H9 (cell line): ENCODE measurements at regions not wholly inside any gene's neighbourhood (a gene's known extent, or its start where the extent isn't known, plus 50 kb on each side); places are given as distances from the start of the nearest gene placed in this dataset.

Source experiments
- DNase-seq: peaks from one replicate; pipeline ENCODE4 v3.0.0-alpha.2; 2017
- H2AFZ ChIP-seq: one replicate; pipeline ENCODE4 v1.6.1; 2013; ENCODE audit warnings: mild to moderate bottlenecking, low read length, control low read depth, moderate library complexity
- H2AK5ac ChIP-seq: 2 replicates; pipeline ENCODE4 v1.6.1; 2013; ENCODE audit warnings: low read length, control low read depth, mixed read lengths; ENCODE audit not compliant: insufficient read length
- H2BK120ac ChIP-seq: one replicate; pipeline ENCODE4 v1.6.1; 2013; ENCODE audit warnings: low read depth, mild to moderate bottlenecking, low read length, control low read depth, inconsistent platforms; ENCODE audit not compliant: poor library complexity, severe bottlenecking
- H2BK12ac ChIP-seq: 2 replicates; pipeline ENCODE4 v1.6.1; 2013; ENCODE audit warnings: low read length, control low read depth, mixed read lengths, low read depth; ENCODE audit not compliant: insufficient read length
- H2BK15ac ChIP-seq: 2 replicates; pipeline ENCODE4 v1.6.1; 2013; ENCODE audit warnings: low read depth, low read length, control low read depth
- H2BK20ac ChIP-seq: one replicate; pipeline ENCODE4 v1.6.1; 2013; ENCODE audit warnings: low read depth, mild to moderate bottlenecking, low read length, control low read depth, inconsistent platforms; ENCODE audit not compliant: poor library complexity, severe bottlenecking
- H2BK5ac ChIP-seq: 2 replicates; pipeline ENCODE4 v1.6.1; 2013; ENCODE audit warnings: low read length, control low read depth, mixed read lengths; ENCODE audit not compliant: insufficient read length
- H3K14ac ChIP-seq: 2 replicates; pipeline ENCODE4 v1.6.1; 2013; ENCODE audit warnings: low read length, control low read depth; ENCODE audit not compliant: insufficient read depth
- H3K18ac ChIP-seq: 2 replicates; pipeline ENCODE4 v1.6.1; 2013; ENCODE audit warnings: low read depth, mild to moderate bottlenecking, mixed read lengths, low read length, control low read depth; ENCODE audit not compliant: insufficient read length
- H3K23ac ChIP-seq: 2 replicates; pipeline ENCODE4 v1.6.1; 2013; ENCODE audit warnings: low read length, control low read depth, mixed read lengths, low read depth; ENCODE audit not compliant: insufficient read length
- H3K23me2 ChIP-seq: 2 replicates; pipeline ENCODE4 v1.6.1; 2013; ENCODE audit warnings: low read depth, mild to moderate bottlenecking, mixed read lengths, low read length, control low read depth; ENCODE audit not compliant: insufficient read length, poor library complexity, severe bottlenecking
- H3K27ac ChIP-seq: 2 replicates; pipeline ENCODE4 v1.5.1; 2013; ENCODE audit warnings: low read length, control low read depth, mixed read lengths, low read depth; ENCODE audit not compliant: insufficient read length
- H3K27me3 ChIP-seq: 2 replicates; pipeline ENCODE4 v1.6.1; 2013; ENCODE audit warnings: low read length, control low read depth, inconsistent platforms; ENCODE audit not compliant: insufficient read depth
- H3K4ac ChIP-seq: 2 replicates; pipeline ENCODE4 v1.6.1; 2013; ENCODE audit warnings: low read depth, mild to moderate bottlenecking, control low read depth, inconsistent platforms, low read length, moderate library complexity
- H3K4me1 ChIP-seq: 2 replicates; pipeline ENCODE4 v1.6.1; 2013; ENCODE audit warnings: low read length, control low read depth, inconsistent platforms; ENCODE audit not compliant: insufficient read depth
- H3K4me2 ChIP-seq: 2 replicates; pipeline ENCODE4 v1.6.1; 2013; ENCODE audit warnings: low read length, control low read depth, mixed read lengths; ENCODE audit not compliant: insufficient read length, insufficient read depth
- H3K56ac ChIP-seq: 2 replicates; pipeline ENCODE4 v1.6.1; 2013; ENCODE audit warnings: low read depth, mild to moderate bottlenecking, mixed read lengths, low read length, control low read depth; ENCODE audit not compliant: insufficient read length
- H3K79me1 ChIP-seq: 2 replicates; pipeline ENCODE4 v1.6.1; 2013; ENCODE audit warnings: low read depth, mild to moderate bottlenecking, moderate library complexity, low read length, control low read depth, inconsistent platforms; ENCODE audit not compliant: insufficient read depth, poor library complexity, severe bottlenecking
- H3K79me2 ChIP-seq: 2 replicates; pipeline ENCODE4 v1.6.1; 2013; ENCODE audit warnings: low read length, control low read depth, inconsistent platforms; ENCODE audit not compliant: insufficient read depth
- H3K9ac ChIP-seq: 2 replicates; pipeline ENCODE4 v1.6.1; 2013; ENCODE audit warnings: low read length, control low read depth, mixed read lengths; ENCODE audit not compliant: insufficient read length; ENCODE audit errors: extremely low read depth
- H3K9me3 ChIP-seq: one replicate; pipeline ENCODE4 v1.6.1; 2013; ENCODE audit warnings: low read depth, low read length, inconsistent platforms; ENCODE audit not compliant: control insufficient read depth
- H3T11ph ChIP-seq: one replicate; pipeline ENCODE4 v1.6.1; 2013; ENCODE audit warnings: mild to moderate bottlenecking, low read length, control low read depth, inconsistent platforms
- H4K20me1 ChIP-seq: one replicate; pipeline ENCODE4 v1.6.1; 2013; ENCODE audit not compliant: control insufficient read depth, insufficient read length, insufficient read depth
- H4K5ac ChIP-seq: 2 replicates; pipeline ENCODE4 v1.6.1; 2013; ENCODE audit warnings: low read depth, mild to moderate bottlenecking, mixed read lengths, low read length, control low read depth; ENCODE audit not compliant: insufficient read length
- H4K8ac ChIP-seq: replicated peaks from 2 replicates; pipeline ENCODE4 v1.6.1; 2013; ENCODE audit warnings: low read length, control low read depth, mixed read lengths, low read depth; ENCODE audit not compliant: insufficient read length
- H4K91ac ChIP-seq: 2 replicates; pipeline ENCODE4 v1.6.1; 2013; ENCODE audit warnings: low read depth, mild to moderate bottlenecking, moderate library complexity, mixed read lengths, low read length, control low read depth; ENCODE audit not compliant: insufficient read length
- H3K27ac Mint-ChIP-seq, 3 experiments: 2 replicates in 2 of 3; 3 replicates in 1 of 3; pipeline ENCODE4 v1.8.0; 2020 to 2021; ENCODE audit warnings: mixed read lengths in 3 of 3, mild to moderate bottlenecking in 1 of 3, moderate library complexity in 1 of 3
- H3K27me3 Mint-ChIP-seq: 2 replicates; pipeline ENCODE4 v1.8.0; 2021; ENCODE audit warnings: low read depth, mild to moderate bottlenecking, moderate library complexity, mixed read lengths
- H3K36me3 Mint-ChIP-seq, 3 experiments: 2 replicates in 2 of 3; 3 replicates in 1 of 3; pipeline ENCODE4 v1.8.0; 2020 to 2021; ENCODE audit warnings: low read depth in 3 of 3, mixed read lengths in 3 of 3; ENCODE audit not compliant: insufficient read depth in 1 of 3
- H3K4me1 Mint-ChIP-seq, 2 experiments: 2 replicates each; pipeline ENCODE4 v1.8.0; 2020; ENCODE audit warnings: mixed read lengths in 2 of 2
- H3K4me3 Mint-ChIP-seq, 2 experiments: 2 replicates in 1 of 2; 3 replicates in 1 of 2; pipeline ENCODE4 v1.8.0; 2020 to 2021; ENCODE audit warnings: mild to moderate bottlenecking in 2 of 2, mixed read lengths in 2 of 2, moderate library complexity in 1 of 2
- H3K9me3 Mint-ChIP-seq, 2 experiments: 2 replicates in 1 of 2; 3 replicates in 1 of 2; pipeline ENCODE4 v1.8.0; 2020; ENCODE audit warnings: mild to moderate bottlenecking in 2 of 2, mixed read lengths in 2 of 2, moderate library complexity in 1 of 2
- CTCF ChIP-seq: fragments of 200-600 bp; sonication (generic); conservative IDR thresholded peaks from 3 replicates; pipeline ENCODE4 v1.8.0; 2021; ENCODE audit warnings: antibody characterized with exemption, mild to moderate bottlenecking
- WGBS: extraction: QIAGEN DNeasy Blood & Tissue Kit; methylation state at CpG from one replicate; pipeline ENCODE4 v1.1.7; 2013; ENCODE audit warnings: missing lambda C conversion rate, low lambda C conversion rate, mixed read lengths; ENCODE audit not compliant: insufficient read length; ENCODE audit errors: extremely low coverage; 5-methylcytosine and 5-hydroxymethylcytosine counted together

- no CpG with 5 or more reads among the region's 9 CpGs for WGBS
- H2BK5ac ChIP-seq: no peak overlapping the region
- H2BK120ac ChIP-seq: no peak overlapping the region
- Mint-ChIP-seq H3K4me3 (no peak overlapping the region), H3K9me3 (no peaks in the 10 kb centered on the region; a peak in 1 of 5 replicates), H3K4me1 (peaks cover 0 to 11% of the 10 kb centered on the region in 2 experiments; a peak in 2 of 4 replicates), H3K36me3 (no peaks in the 10 kb centered on the region), H3K27ac (no peak overlapping the region), H3K27me3 (no peaks in the 10 kb centered on the region)
- no peak overlapping the region for H2AK5ac ChIP-seq
- no peak overlapping the region for H3K14ac ChIP-seq
- no peak for DNase-seq
- H4K5ac ChIP-seq: no peak overlapping the region
- H3K79me1 ChIP-seq: no peaks in the 10 kb centered on the region
- no peak overlapping the region for H4K91ac ChIP-seq
- H4K20me1 ChIP-seq: no peaks in the 10 kb centered on the region
- no peak overlapping the region for H3K9ac ChIP-seq
- no peak overlapping the region for H3T11ph ChIP-seq
- no peak overlapping the region for H2BK15ac ChIP-seq
- no peak overlapping the region for H3K23ac ChIP-seq
- H3K79me2 ChIP-seq: no peaks in the 10 kb centered on the region
- no peak overlapping the region for H3K4me2 ChIP-seq
- no peaks in the 10 kb centered on the region for H3K23me2 ChIP-seq
- no peak for TF ChIP-seq CTCF
- no peak overlapping the region for H3K56ac ChIP-seq
- H2BK12ac ChIP-seq: no peak overlapping the region
- no peak overlapping the region for H2AFZ ChIP-seq
- H3K27ac ChIP-seq: no peak overlapping the region
- H4K8ac ChIP-seq: no peak overlapping the region
- no peaks in the 10 kb centered on the region for H3K9me3 ChIP-seq
- no peak overlapping the region for H2BK20ac ChIP-seq
- no peaks in the 10 kb centered on the region for H3K27me3 ChIP-seq
- no peak overlapping the region for H3K18ac ChIP-seq
- H3K4ac ChIP-seq: no peak overlapping the region
- H3K4me1 ChIP-seq: no peaks in the 10 kb centered on the region
These were observed 96.3 kb upstream of the WWC1 start for GRCh38 chr5:168195110-168195509.
